ENCODE measurements at regions not wholly inside any gene's neighbourhood (a gene's known extent, or its start where the extent isn't known, plus 50 kb on each side); places are given as distances from the start of the nearest gene placed in this dataset.

- DNase-seq (ENCODE audit: insufficient read length, low spot score), result no peak
- FAIRE-seq, result no peak
Observed at GRCh38 chr13:59414006-59414405, 749.7 kb downstream of the DIAPH3 start.

DNA sequence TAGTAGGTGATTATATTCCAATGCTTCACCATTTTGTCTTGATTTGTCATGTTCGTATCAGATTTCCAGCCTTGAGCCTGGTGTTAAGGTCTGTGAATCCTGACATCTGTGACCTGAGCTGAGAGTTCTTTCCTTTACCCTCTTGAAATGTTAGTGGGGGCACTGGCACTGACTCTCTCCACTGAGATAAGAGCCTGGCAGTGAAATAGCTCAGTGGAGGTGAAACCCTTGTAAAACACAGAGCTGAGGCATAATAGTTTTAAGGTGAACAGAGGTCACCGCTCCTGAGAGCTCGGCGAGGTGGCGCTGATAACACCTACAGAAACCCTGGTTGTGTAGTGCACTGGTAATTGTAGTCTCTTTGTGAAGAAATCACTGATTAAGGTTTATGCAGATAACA, 748.2 kb downstream of the DIAPH3 start:
- DNase-seq (ENCODE audit: insufficient read length, low spot score) (no peak), FAIRE-seq (no peak)
- TF ChIP-seq, protein P1, sequence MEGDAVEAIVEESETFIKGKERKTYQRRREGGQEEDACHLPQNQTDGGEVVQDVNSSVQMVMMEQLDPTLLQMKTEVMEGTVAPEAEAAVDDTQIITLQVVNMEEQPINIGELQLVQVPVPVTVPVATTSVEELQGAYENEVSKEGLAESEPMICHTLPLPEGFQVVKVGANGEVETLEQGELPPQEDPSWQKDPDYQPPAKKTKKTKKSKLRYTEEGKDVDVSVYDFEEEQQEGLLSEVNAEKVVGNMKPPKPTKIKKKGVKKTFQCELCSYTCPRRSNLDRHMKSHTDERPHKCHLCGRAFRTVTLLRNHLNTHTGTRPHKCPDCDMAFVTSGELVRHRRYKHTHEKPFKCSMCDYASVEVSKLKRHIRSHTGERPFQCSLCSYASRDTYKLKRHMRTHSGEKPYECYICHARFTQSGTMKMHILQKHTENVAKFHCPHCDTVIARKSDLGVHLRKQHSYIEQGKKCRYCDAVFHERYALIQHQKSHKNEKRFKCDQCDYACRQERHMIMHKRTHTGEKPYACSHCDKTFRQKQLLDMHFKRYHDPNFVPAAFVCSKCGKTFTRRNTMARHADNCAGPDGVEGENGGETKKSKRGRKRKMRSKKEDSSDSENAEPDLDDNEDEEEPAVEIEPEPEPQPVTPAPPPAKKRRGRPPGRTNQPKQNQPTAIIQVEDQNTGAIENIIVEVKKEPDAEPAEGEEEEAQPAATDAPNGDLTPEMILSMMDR (IDR thresholded peaks at IDR 0.05; ENCODE audit: insufficient read depth, missing control alignments), result no peak

More at GRCh38 chr13:59414006-59414405, 749.7 kb downstream of the DIAPH3 start:
- TF ChIP-seq, protein P1 (IDR thresholded peaks at IDR 0.05; ENCODE audit: insufficient read depth, missing control alignments), result no peak

- TF ChIP-seq, protein P1 (IDR thresholded peaks at IDR 0.05; ENCODE audit: insufficient read depth, missing control alignments), result no peak
- FAIRE-seq (no peak), DNase-seq (ENCODE audit: insufficient read length, low spot score) (no peak)
Observed at GRCh38 chr13:59416561-59416960, 747.2 kb downstream of the DIAPH3 start.

DNA sequence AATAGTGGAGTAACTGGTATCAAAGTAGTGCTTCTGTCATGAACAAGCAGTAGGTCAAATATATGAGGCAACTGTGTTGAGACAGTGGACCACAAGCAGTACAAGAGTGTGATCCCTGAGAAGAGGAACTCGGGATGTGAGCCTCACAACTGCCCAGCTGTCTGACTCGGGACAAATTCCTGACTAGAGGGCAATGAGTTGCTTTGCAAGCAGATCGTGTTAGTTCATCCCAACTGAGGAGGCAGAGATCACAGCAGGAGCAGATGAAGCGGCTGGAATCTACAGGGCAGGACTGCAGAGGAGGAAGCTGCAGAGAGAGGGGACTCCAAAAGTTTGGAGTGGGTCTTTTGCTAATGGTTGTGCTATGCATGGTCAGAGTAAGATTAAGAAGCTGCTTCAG, 741.1 kb downstream of the DIAPH3 start:
- TF ChIP-seq, protein P1 (IDR thresholded peaks at IDR 0.05; ENCODE audit: insufficient read depth, missing control alignments), result no peak
- DNase-seq (ENCODE audit: insufficient read length, low spot score) (no peak), FAIRE-seq (no peak)

DNA sequence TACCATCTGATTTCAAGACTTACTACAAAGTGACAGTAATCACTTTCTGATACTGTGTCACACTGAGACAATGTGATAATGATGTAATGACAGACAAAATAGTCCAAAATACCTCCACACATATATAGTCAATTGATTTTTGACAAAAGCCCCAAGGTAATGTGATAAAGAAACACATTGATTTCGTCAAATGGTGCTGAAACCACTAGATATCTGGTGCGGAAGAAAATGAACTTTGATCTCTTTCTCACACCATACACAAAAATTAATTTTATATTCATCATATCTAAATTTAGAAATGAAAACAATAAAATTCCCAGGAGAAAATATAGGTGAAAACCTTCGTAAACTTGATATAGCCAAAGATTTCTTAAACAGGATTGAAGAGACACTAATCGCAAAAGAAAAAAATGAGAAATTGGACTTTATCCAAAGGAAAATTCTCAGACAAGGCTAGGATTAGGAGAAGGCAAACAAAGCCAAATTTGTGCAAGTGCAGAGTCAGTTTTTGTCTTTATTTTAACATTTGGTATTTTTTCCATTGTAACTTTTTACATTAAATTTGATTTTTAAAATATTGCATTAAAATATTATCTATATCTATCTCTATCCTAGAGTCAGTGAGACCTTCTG, 739.9 kb downstream of the DIAPH3 start:
- no peak for DNase-seq (ENCODE audit: insufficient read length, low spot score)
- FAIRE-seq, result no peak
- TF ChIP-seq, protein P1 (IDR thresholded peaks at IDR 0.05; ENCODE audit: insufficient read depth, missing control alignments), result no peak

- TF ChIP-seq, protein P1 (IDR thresholded peaks at IDR 0.05; ENCODE audit: insufficient read depth, missing control alignments), result no peak
- DNase-seq (ENCODE audit: insufficient read length, low spot score) (no peak), FAIRE-seq (no peak)
Observed at GRCh38 chr13:59424661-59425060, 739.1 kb downstream of the DIAPH3 start.

- TF ChIP-seq, protein P1 (IDR thresholded peaks at IDR 0.05; ENCODE audit: insufficient read depth, missing control alignments), result no peak
- no peak for FAIRE-seq
- DNase-seq (ENCODE audit: insufficient read length, low spot score), result no peak
Observed at GRCh38 chr13:59425211-59425741, 738.5 kb downstream of the DIAPH3 start.
